Spleen (tissue), 7 donors: ENCODE measurements at regions not wholly inside any gene's neighbourhood (a gene's known extent, or its start where the extent isn't known, plus 50 kb on each side); places are given as distances from the start of the nearest gene placed in this dataset.

Experiments
- POLR2AphosphoS5 ChIP-seq, 3 donors: sonication (generic); formaldehyde crosslinking; IDR thresholded peaks; one replicate each; pipeline ENCODE4 v1.5.1; 2017; ENCODE audit warnings: antibody characterized with exemption in 3 of 3
- TF ChIP-seq, protein P1 (sequence below), 11 experiments: fragments of 200-600 bp in 7 of 11; fragments of 450-650 bp in 4 of 11; sonication (generic) in 4 of 11; IDR thresholded peaks in 8 of 11; conservative IDR thresholded peaks in 3 of 11; 1 replicate in 7 of 11; 2 replicates in 4 of 11; pipeline versions ENCODE4 v1.4.0 to v1.8.0; 2016 to 2021; ENCODE audit warnings: antibody characterized with exemption in 11 of 11, inconsistent platforms in 4 of 11, mild to moderate bottlenecking in 1 of 11
- donor health status: DM: no; HTN: no; CAD: no; lungs with moderate emphysema.
- donor health status: DM: no; HTN: no; CAD: no.
- donor health status: DM: no; HTN: no; CAD: no.

DNA sequence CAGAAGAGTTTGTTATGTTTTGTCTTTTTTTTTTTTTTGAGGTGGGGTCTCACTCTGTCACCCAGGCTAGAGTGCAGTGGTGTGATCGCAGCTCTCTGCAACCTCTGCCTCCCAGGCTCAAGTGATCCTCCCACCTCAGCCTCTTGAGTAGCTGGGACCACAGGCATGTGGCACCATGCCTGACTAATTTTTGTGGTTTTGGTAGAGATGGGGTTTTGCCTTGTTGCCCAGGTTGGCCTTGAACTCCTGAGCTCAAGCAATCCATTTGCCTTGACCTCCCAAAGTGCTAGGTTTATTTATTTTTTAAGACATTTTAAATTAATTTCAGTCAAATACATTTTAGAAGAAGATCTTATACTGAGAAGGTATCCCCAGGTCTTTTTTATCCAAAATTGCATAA, 366.7 kb downstream of the KCNJ2 start:
- TF ChIP-seq, protein P1, sequence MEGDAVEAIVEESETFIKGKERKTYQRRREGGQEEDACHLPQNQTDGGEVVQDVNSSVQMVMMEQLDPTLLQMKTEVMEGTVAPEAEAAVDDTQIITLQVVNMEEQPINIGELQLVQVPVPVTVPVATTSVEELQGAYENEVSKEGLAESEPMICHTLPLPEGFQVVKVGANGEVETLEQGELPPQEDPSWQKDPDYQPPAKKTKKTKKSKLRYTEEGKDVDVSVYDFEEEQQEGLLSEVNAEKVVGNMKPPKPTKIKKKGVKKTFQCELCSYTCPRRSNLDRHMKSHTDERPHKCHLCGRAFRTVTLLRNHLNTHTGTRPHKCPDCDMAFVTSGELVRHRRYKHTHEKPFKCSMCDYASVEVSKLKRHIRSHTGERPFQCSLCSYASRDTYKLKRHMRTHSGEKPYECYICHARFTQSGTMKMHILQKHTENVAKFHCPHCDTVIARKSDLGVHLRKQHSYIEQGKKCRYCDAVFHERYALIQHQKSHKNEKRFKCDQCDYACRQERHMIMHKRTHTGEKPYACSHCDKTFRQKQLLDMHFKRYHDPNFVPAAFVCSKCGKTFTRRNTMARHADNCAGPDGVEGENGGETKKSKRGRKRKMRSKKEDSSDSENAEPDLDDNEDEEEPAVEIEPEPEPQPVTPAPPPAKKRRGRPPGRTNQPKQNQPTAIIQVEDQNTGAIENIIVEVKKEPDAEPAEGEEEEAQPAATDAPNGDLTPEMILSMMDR (IDR thresholded peaks at IDR 0.05 in 8 of 11, conservative IDR thresholded peaks at IDR 0.05 in 3 of 11): no peak
- no peak for TF ChIP-seq POLR2AphosphoS5 (IDR thresholded peaks at IDR 0.05)
